ENCODE measurements at regions not wholly inside any gene's neighbourhood (a gene's known extent, or its start where the extent isn't known, plus 50 kb on each side); places are given as distances from the start of the nearest gene placed in this dataset.

GRCh38 chr2:38200598-38200997, 124.6 kb upstream of the CYP1B1 start:
- Mint-ChIP-seq H3K27me3 (ENCODE audit: insufficient read depth, low read depth, poor library complexity) (peaks cover 7% of the 10 kb centered on the region), H3K4me1 (peaks cover 5% of the 10 kb centered on the region; the same call in 1 of the 3 replicates), H3K27ac (no peak overlapping the region), H3K4me3 (no peak overlapping the region), H3K36me3 (ENCODE audit: low read depth) (no peaks in the 10 kb centered on the region), H3K9me3 (no peaks in the 10 kb centered on the region)
- no peak overlapping the region for H2AFZ ChIP-seq
- TF ChIP-seq NANOG (IDR thresholded peaks at IDR 0.05; ENCODE audit: borderline replicate concordance) (no peak), ZNF331 (CRISPR knock-in tag; IDR thresholded peaks at IDR 0.05; ENCODE audit: low read depth) (no peak), CREB1 (CRISPR knock-in tag; IDR thresholded peaks at IDR 0.05; ENCODE audit: low read depth) (no peak), ZNF114 (CRISPR knock-in tag; IDR thresholded peaks at IDR 0.05) (no peak), JUNB (IDR thresholded peaks at IDR 0.05; ENCODE audit: unreplicated experiment) (no peak), EZH2 (IDR thresholded peaks at IDR 0.05; ENCODE audit: low read depth, unreplicated experiment) (no peak), EZH2phosphoT487 (IDR thresholded peaks at IDR 0.05; ENCODE audit: unreplicated experiment) (no peak), ETS1 (IDR thresholded peaks at IDR 0.05) (no peak), POLR2AphosphoS5 (IDR thresholded peaks at IDR 0.05; ENCODE audit: low read depth) (no peak), STAT1 (IDR thresholded peaks at IDR 0.05; ENCODE audit: unreplicated experiment) (no peak), CTCF (conservative IDR thresholded peaks at IDR 0.05; ENCODE audit: low read depth in 2 of 2) (no peak)
- TF ChIP-seq, protein P1, sequence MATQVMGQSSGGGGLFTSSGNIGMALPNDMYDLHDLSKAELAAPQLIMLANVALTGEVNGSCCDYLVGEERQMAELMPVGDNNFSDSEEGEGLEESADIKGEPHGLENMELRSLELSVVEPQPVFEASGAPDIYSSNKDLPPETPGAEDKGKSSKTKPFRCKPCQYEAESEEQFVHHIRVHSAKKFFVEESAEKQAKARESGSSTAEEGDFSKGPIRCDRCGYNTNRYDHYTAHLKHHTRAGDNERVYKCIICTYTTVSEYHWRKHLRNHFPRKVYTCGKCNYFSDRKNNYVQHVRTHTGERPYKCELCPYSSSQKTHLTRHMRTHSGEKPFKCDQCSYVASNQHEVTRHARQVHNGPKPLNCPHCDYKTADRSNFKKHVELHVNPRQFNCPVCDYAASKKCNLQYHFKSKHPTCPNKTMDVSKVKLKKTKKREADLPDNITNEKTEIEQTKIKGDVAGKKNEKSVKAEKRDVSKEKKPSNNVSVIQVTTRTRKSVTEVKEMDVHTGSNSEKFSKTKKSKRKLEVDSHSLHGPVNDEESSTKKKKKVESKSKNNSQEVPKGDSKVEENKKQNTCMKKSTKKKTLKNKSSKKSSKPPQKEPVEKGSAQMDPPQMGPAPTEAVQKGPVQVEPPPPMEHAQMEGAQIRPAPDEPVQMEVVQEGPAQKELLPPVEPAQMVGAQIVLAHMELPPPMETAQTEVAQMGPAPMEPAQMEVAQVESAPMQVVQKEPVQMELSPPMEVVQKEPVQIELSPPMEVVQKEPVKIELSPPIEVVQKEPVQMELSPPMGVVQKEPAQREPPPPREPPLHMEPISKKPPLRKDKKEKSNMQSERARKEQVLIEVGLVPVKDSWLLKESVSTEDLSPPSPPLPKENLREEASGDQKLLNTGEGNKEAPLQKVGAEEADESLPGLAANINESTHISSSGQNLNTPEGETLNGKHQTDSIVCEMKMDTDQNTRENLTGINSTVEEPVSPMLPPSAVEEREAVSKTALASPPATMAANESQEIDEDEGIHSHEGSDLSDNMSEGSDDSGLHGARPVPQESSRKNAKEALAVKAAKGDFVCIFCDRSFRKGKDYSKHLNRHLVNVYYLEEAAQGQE (IDR thresholded peaks at IDR 0.05; ENCODE audit: unreplicated experiment): no peak
- TF ChIP-seq, protein P2, sequence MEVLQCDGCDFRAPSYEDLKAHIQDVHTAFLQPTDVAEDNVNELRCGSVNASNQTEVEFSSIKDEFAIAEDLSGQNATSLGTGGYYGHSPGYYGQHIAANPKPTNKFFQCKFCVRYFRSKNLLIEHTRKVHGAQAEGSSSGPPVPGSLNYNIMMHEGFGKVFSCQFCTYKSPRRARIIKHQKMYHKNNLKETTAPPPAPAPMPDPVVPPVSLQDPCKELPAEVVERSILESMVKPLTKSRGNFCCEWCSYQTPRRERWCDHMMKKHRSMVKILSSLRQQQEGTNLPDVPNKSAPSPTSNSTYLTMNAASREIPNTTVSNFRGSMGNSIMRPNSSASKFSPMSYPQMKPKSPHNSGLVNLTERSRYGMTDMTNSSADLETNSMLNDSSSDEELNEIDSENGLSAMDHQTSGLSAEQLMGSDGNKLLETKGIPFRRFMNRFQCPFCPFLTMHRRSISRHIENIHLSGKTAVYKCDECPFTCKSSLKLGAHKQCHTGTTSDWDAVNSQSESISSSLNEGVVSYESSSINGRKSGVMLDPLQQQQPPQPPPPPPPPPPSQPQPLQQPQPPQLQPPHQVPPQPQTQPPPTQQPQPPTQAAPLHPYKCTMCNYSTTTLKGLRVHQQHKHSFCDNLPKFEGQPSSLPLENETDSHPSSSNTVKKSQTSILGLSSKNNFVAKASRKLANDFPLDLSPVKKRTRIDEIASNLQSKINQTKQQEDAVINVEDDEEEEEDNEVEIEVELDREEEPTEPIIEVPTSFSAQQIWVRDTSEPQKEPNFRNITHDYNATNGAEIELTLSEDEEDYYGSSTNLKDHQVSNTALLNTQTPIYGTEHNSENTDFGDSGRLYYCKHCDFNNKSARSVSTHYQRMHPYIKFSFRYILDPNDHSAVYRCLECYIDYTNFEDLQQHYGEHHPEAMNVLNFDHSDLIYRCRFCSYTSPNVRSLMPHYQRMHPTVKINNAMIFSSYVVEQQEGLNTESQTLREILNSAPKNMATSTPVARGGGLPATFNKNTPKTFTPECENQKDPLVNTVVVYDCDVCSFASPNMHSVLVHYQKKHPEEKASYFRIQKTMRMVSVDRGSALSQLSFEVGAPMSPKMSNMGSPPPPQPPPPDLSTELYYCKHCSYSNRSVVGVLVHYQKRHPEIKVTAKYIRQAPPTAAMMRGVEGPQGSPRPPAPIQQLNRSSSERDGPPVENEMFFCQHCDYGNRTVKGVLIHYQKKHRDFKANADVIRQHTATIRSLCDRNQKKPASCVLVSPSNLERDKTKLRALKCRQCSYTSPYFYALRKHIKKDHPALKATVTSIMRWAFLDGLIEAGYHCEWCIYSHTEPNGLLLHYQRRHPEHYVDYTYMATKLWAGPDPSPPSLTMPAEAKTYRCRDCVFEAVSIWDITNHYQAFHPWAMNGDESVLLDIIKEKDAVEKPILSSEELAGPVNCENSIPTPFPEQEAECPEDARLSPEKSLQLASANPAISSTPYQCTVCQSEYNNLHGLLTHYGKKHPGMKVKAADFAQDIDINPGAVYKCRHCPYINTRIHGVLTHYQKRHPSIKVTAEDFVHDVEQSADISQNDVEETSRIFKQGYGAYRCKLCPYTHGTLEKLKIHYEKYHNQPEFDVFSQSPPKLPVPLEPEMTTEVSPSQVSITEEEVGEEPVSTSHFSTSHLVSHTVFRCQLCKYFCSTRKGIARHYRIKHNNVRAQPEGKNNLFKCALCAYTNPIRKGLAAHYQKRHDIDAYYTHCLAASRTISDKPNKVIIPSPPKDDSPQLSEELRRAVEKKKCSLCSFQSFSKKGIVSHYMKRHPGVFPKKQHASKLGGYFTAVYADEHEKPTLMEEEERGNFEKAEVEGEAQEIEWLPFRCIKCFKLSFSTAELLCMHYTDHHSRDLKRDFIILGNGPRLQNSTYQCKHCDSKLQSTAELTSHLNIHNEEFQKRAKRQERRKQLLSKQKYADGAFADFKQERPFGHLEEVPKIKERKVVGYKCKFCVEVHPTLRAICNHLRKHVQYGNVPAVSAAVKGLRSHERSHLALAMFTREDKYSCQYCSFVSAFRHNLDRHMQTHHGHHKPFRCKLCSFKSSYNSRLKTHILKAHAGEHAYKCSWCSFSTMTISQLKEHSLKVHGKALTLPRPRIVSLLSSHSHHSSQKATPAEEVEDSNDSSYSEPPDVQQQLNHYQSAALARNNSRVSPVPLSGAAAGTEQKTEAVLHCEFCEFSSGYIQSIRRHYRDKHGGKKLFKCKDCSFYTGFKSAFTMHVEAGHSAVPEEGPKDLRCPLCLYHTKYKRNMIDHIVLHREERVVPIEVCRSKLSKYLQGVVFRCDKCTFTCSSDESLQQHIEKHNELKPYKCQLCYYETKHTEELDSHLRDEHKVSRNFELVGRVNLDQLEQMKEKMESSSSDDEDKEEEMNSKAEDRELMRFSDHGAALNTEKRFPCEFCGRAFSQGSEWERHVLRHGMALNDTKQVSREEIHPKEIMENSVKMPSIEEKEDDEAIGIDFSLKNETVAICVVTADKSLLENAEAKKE (CRISPR knock-in tag; IDR thresholded peaks at IDR 0.05): no peak
- no peaks in the 10 kb centered on the region for H3K4me1 ChIP-seq (ENCODE audit: insufficient read depth)
- no peaks in the 10 kb centered on the region for H3K79me2 ChIP-seq (replicated peaks; ENCODE audit: insufficient read depth)
- no peak overlapping the region for H3K4me2 ChIP-seq
- no peak for DNase-seq (ENCODE audit: low spot score)
- no peak for ATAC-seq
- no peaks in the 10 kb centered on the region for H3K36me3 ChIP-seq (ENCODE audit: insufficient read depth)
- no peaks in the 10 kb centered on the region; the same call in 1 of the 2 replicates for H3K9me2 ChIP-seq (ENCODE audit: insufficient read depth)
- no peak overlapping the region for H3K27ac ChIP-seq (ENCODE audit: low read depth)
- no peaks in the 10 kb centered on the region for H3F3A ChIP-seq (replicated peaks; ENCODE audit: low read depth)
- H3K4me3 ChIP-seq: no peak overlapping the region
- H4K20me1 ChIP-seq (replicated peaks; ENCODE audit: insufficient read depth): no peaks in the 10 kb centered on the region
- no peaks in the 10 kb centered on the region for H3K27me3 ChIP-seq (ENCODE audit: insufficient read depth)

All from GM23338 (cell line).